ENCODE measurements at regions not wholly inside any gene's neighbourhood (a gene's known extent, or its start where the extent isn't known, plus 50 kb on each side); places are given as distances from the start of the nearest gene placed in this dataset.

GRCh38 chr15:95556225-95556624 lies 774.3 kb upstream of the NR2F2 start:
- no peaks in the 10 kb centered on the region for H3K9me2 ChIP-seq (replicated peaks; ENCODE audit: insufficient read depth, low read length)
- H3K27me3 ChIP-seq (ENCODE audit: low read length), result no peaks in the 10 kb centered on the region
- H3K27ac ChIP-seq (ENCODE audit: low read length), result no peak overlapping the region
- no peak overlapping the region for H3K9ac ChIP-seq (ENCODE audit: low read length)
- no peaks in the 10 kb centered on the region for H4K20me1 ChIP-seq (ENCODE audit: insufficient read depth, low read depth, low read length)
- H3K4me1 ChIP-seq (ENCODE audit: low read length), result no peaks in the 10 kb centered on the region
- no peak overlapping the region for H3K4me2 ChIP-seq (ENCODE audit: low read depth, low read length, poor library complexity, severe bottlenecking)
- H3K36me3 ChIP-seq (ENCODE audit: insufficient read depth, low read length), result no peaks in the 10 kb centered on the region
- no peaks in the 10 kb centered on the region for H3K79me2 ChIP-seq (ENCODE audit: low read length)
- no peak overlapping the region for H2AFZ ChIP-seq (ENCODE audit: low read length)
- H3K9me3 ChIP-seq (ENCODE audit: low read length), result peaks cover 12% of the 10 kb centered on the region
- no peak for DNase-seq
- no peak overlapping the region for H3K4me3 ChIP-seq (ENCODE audit: low read length)

- Histone ChIP-seq H3K79me2 (ENCODE audit: low read length) (no peaks in the 10 kb centered on the region), H3K36me3 (ENCODE audit: insufficient read depth, low read length) (no peaks in the 10 kb centered on the region), H3K9me3 (ENCODE audit: low read length) (peaks cover 9% of the 10 kb centered on the region), H3K4me1 (ENCODE audit: low read length) (no peaks in the 10 kb centered on the region), H3K9ac (ENCODE audit: low read length) (no peak overlapping the region), H3K27ac (ENCODE audit: low read length) (no peak overlapping the region), H2AFZ (ENCODE audit: low read length) (no peak overlapping the region), H3K4me3 (ENCODE audit: low read length) (no peak overlapping the region), H3K4me2 (ENCODE audit: low read depth, low read length, poor library complexity, severe bottlenecking) (no peak overlapping the region), H3K27me3 (ENCODE audit: low read length) (no peaks in the 10 kb centered on the region), H3K9me2 (replicated peaks; ENCODE audit: insufficient read depth, low read length) (no peaks in the 10 kb centered on the region), H4K20me1 (ENCODE audit: insufficient read depth, low read depth, low read length) (no peaks in the 10 kb centered on the region)
- no peak for DNase-seq
Observed at GRCh38 chr15:95556866-95557225, 773.7 kb upstream of the NR2F2 start.

GRCh38 chr15:95557226-95558046 lies 773.1 kb upstream of the NR2F2 start:
- H4K20me1 ChIP-seq (ENCODE audit: insufficient read depth, low read depth, low read length), result no peaks in the 10 kb centered on the region
- H3K4me1 ChIP-seq (ENCODE audit: low read length), result no peaks in the 10 kb centered on the region
- DNase-seq, result no peak
- no peaks in the 10 kb centered on the region for H3K27me3 ChIP-seq (ENCODE audit: low read length)
- no peak overlapping the region for H2AFZ ChIP-seq (ENCODE audit: low read length)
- no peak overlapping the region for H3K4me3 ChIP-seq (ENCODE audit: low read length)
- H3K4me2 ChIP-seq (ENCODE audit: low read depth, low read length, poor library complexity, severe bottlenecking), result no peak overlapping the region
- H3K9ac ChIP-seq (ENCODE audit: low read length), result no peak overlapping the region
- H3K27ac ChIP-seq (ENCODE audit: low read length), result no peak overlapping the region
- no peaks in the 10 kb centered on the region for H3K9me2 ChIP-seq (replicated peaks; ENCODE audit: insufficient read depth, low read length)
- no peaks in the 10 kb centered on the region for H3K36me3 ChIP-seq (ENCODE audit: insufficient read depth, low read length)
- no peaks in the 10 kb centered on the region for H3K79me2 ChIP-seq (ENCODE audit: low read length)
- peaks cover 8% of the 10 kb centered on the region; the same call in 1 of the 2 replicates for H3K9me3 ChIP-seq (ENCODE audit: low read length)

GRCh38 chr15:95558131-95558530 lies 772.4 kb upstream of the NR2F2 start:
- H3K36me3 ChIP-seq (ENCODE audit: insufficient read depth, low read length), result no peaks in the 10 kb centered on the region
- DNase-seq, result no peak
- no peaks in the 10 kb centered on the region for H3K27me3 ChIP-seq (ENCODE audit: low read length)
- H2AFZ ChIP-seq (ENCODE audit: low read length), result no peak overlapping the region
- H3K4me2 ChIP-seq (ENCODE audit: low read depth, low read length, poor library complexity, severe bottlenecking), result no peak overlapping the region
- peaks cover 8% of the 10 kb centered on the region; the same call in 1 of the 2 replicates for H3K9me3 ChIP-seq (ENCODE audit: low read length)
- no peaks in the 10 kb centered on the region for H3K9me2 ChIP-seq (replicated peaks; ENCODE audit: insufficient read depth, low read length)
- no peaks in the 10 kb centered on the region for H3K4me1 ChIP-seq (ENCODE audit: low read length)
- H3K27ac ChIP-seq (ENCODE audit: low read length), result no peak overlapping the region
- no peak overlapping the region for H3K4me3 ChIP-seq (ENCODE audit: low read length)
- H3K9ac ChIP-seq (ENCODE audit: low read length), result no peak overlapping the region
- H3K79me2 ChIP-seq (ENCODE audit: low read length), result no peaks in the 10 kb centered on the region
- no peaks in the 10 kb centered on the region for H4K20me1 ChIP-seq (ENCODE audit: insufficient read depth, low read depth, low read length)

GRCh38 chr15:95558916-95559315 lies 771.6 kb upstream of the NR2F2 start:
- no peaks in the 10 kb centered on the region for H3K9me2 ChIP-seq (replicated peaks; ENCODE audit: insufficient read depth, low read length)
- H3K79me2 ChIP-seq (ENCODE audit: low read length), result no peaks in the 10 kb centered on the region
- H3K36me3 ChIP-seq (ENCODE audit: insufficient read depth, low read length), result no peaks in the 10 kb centered on the region
- no peak for DNase-seq
- peaks cover 8% of the 10 kb centered on the region; the same call in 1 of the 2 replicates for H3K9me3 ChIP-seq (ENCODE audit: low read length)
- H3K27ac ChIP-seq (ENCODE audit: low read length), result no peak overlapping the region
- H3K4me3 ChIP-seq (ENCODE audit: low read length), result no peak overlapping the region
- H3K4me1 ChIP-seq (ENCODE audit: low read length), result no peaks in the 10 kb centered on the region
- no peak overlapping the region for H3K4me2 ChIP-seq (ENCODE audit: low read depth, low read length, poor library complexity, severe bottlenecking)
- H3K27me3 ChIP-seq (ENCODE audit: low read length), result no peaks in the 10 kb centered on the region
- no peak overlapping the region for H3K9ac ChIP-seq (ENCODE audit: low read length)
- no peaks in the 10 kb centered on the region for H4K20me1 ChIP-seq (ENCODE audit: insufficient read depth, low read depth, low read length)
- H2AFZ ChIP-seq (ENCODE audit: low read length), result no peak overlapping the region

- Histone ChIP-seq H3K4me2 (ENCODE audit: low read depth, low read length, poor library complexity, severe bottlenecking) (no peak overlapping the region), H4K20me1 (ENCODE audit: insufficient read depth, low read depth, low read length) (no peaks in the 10 kb centered on the region), H3K9me3 (ENCODE audit: low read length) (peaks cover 8% of the 10 kb centered on the region; the same call in 1 of the 2 replicates), H3K36me3 (ENCODE audit: insufficient read depth, low read length) (no peaks in the 10 kb centered on the region), H3K9ac (ENCODE audit: low read length) (no peak overlapping the region), H3K4me1 (ENCODE audit: low read length) (no peaks in the 10 kb centered on the region), H3K4me3 (ENCODE audit: low read length) (no peak overlapping the region), H3K9me2 (replicated peaks; ENCODE audit: insufficient read depth, low read length) (no peaks in the 10 kb centered on the region), H3K27me3 (ENCODE audit: low read length) (no peaks in the 10 kb centered on the region), H3K79me2 (ENCODE audit: low read length) (no peaks in the 10 kb centered on the region), H2AFZ (ENCODE audit: low read length) (no peak overlapping the region), H3K27ac (ENCODE audit: low read length) (no peak overlapping the region)
- no peak for DNase-seq
Observed at GRCh38 chr15:95559875-95560394, 770.6 kb upstream of the NR2F2 start.

GRCh38 chr15:95561463-95561862 lies 769.0 kb upstream of the NR2F2 start:
- Histone ChIP-seq H4K20me1 (ENCODE audit: insufficient read depth, low read depth, low read length) (no peaks in the 10 kb centered on the region), H3K36me3 (ENCODE audit: insufficient read depth, low read length) (no peaks in the 10 kb centered on the region), H3K4me3 (ENCODE audit: low read length) (no peak overlapping the region), H3K9me2 (replicated peaks; ENCODE audit: insufficient read depth, low read length) (no peaks in the 10 kb centered on the region), H2AFZ (ENCODE audit: low read length) (no peak overlapping the region), H3K9me3 (ENCODE audit: low read length) (peaks cover 17% of the 10 kb centered on the region), H3K4me1 (ENCODE audit: low read length) (no peaks in the 10 kb centered on the region), H3K27me3 (ENCODE audit: low read length) (no peaks in the 10 kb centered on the region), H3K9ac (ENCODE audit: low read length) (no peak overlapping the region), H3K79me2 (ENCODE audit: low read length) (no peaks in the 10 kb centered on the region), H3K27ac (ENCODE audit: low read length) (no peak overlapping the region), H3K4me2 (ENCODE audit: low read depth, low read length, poor library complexity, severe bottlenecking) (no peak overlapping the region)
- no peak for DNase-seq

- no peak overlapping the region for H3K4me2 ChIP-seq (ENCODE audit: low read depth, low read length, poor library complexity, severe bottlenecking)
- no peaks in the 10 kb centered on the region for H4K20me1 ChIP-seq (ENCODE audit: insufficient read depth, low read depth, low read length)
- DNase-seq, result no peak
- H3K79me2 ChIP-seq (ENCODE audit: low read length), result no peaks in the 10 kb centered on the region
- H3K4me1 ChIP-seq (ENCODE audit: low read length), result no peaks in the 10 kb centered on the region
- no peak overlapping the region for H2AFZ ChIP-seq (ENCODE audit: low read length)
- no peak overlapping the region for H3K27ac ChIP-seq (ENCODE audit: low read length)
- no peaks in the 10 kb centered on the region for H3K9me2 ChIP-seq (replicated peaks; ENCODE audit: insufficient read depth, low read length)
- no peak overlapping the region for H3K4me3 ChIP-seq (ENCODE audit: low read length)
- no peaks in the 10 kb centered on the region for H3K36me3 ChIP-seq (ENCODE audit: insufficient read depth, low read length)
- H3K9ac ChIP-seq (ENCODE audit: low read length), result no peak overlapping the region
- H3K9me3 ChIP-seq (ENCODE audit: low read length), result peaks cover 36% of the 10 kb centered on the region
- H3K27me3 ChIP-seq (ENCODE audit: low read length), result no peaks in the 10 kb centered on the region
Observed at GRCh38 chr15:95563634-95564033, 766.9 kb upstream of the NR2F2 start.

All from Karpas-422 (cell line).